Sigmoid colon (tissue), 6 donors: ENCODE measurements at regions not wholly inside any gene's neighbourhood (a gene's known extent, or its start where the extent isn't known, plus 50 kb on each side); places are given as distances from the start of the nearest gene placed in this dataset.

Experiments used
- DNase-seq: peaks from one replicate; pipeline ENCODE4 v3.0.0-alpha.2; 2019
- H3K27ac ChIP-seq, 4 donors: fragments of 200-600 bp; sonication (generic); one replicate each; pipeline ENCODE4 v1.5.1; 2016 to 2019; ENCODE audit warnings: mild to moderate bottlenecking in 1 of 4
- H3K27me3 ChIP-seq, 3 donors: fragments of 200-600 bp; sonication (generic); one replicate each; pipeline ENCODE4 v1.5.1; 2019; ENCODE audit warnings: mild to moderate bottlenecking in 1 of 3
- H3K36me3 ChIP-seq, 4 donors: fragments of 200-600 bp; sonication (generic); one replicate each; pipeline ENCODE4 v1.5.1; 2016 to 2019
- H3K4me1 ChIP-seq, 4 donors: fragments of 200-600 bp; sonication (generic); one replicate each; pipeline ENCODE4 v1.5.1; 2017 to 2019
- H3K4me3 ChIP-seq, 4 donors: fragments of 200-600 bp; sonication (generic); one replicate each; pipeline ENCODE4 v1.5.1; 2017 to 2019; ENCODE audit warnings: mild to moderate bottlenecking in 2 of 4, moderate library complexity in 1 of 4
- H3K9me3 ChIP-seq, 4 donors: fragments of 200-600 bp in 3 of 4; sonication (generic) in 3 of 4; one replicate each; pipeline versions ENCODE4 v1.5.1 to v1.6.1; 2013 to 2019
- EP300 ChIP-seq, 4 donors: sonication (generic); formaldehyde crosslinking; IDR thresholded peaks; one replicate each; pipeline ENCODE4 v1.6.1; 2017; ENCODE audit warnings: antibody characterized with exemption in 4 of 4
- POLR2A ChIP-seq, 2 donors: fragments of 450-650 bp; IDR thresholded peaks; one replicate each; pipeline ENCODE4 v1.6.1; 2016; ENCODE audit warnings: antibody characterized with exemption in 2 of 2, mild to moderate bottlenecking in 2 of 2, moderate library complexity in 2 of 2
- POLR2AphosphoS5 ChIP-seq, 4 donors: sonication (generic); formaldehyde crosslinking; IDR thresholded peaks; one replicate each; pipeline ENCODE4 v1.6.1; 2017; ENCODE audit warnings: antibody characterized with exemption in 4 of 4
- WGBS, 2 donors: extraction: QIAGEN DNeasy Blood & Tissue Kit; methylation state at CpG; one replicate each; pipeline ENCODE4 v1.1.7; 2013; 5-methylcytosine and 5-hydroxymethylcytosine counted together
- intact Hi-C: fragments of 100-400 bp; cut with DNase I; formaldehyde crosslinking; loops from one replicate; pipeline ENCODE4 v1.15.1; 2023
- small RNA-seq, 3 donors: library from RNA; depleted of rRNA; stranded (forward); fragments of <200 nt; gene quantifications; one replicate each; pipeline ENCODE3, GENCODE V24; 2016
- TF ChIP-seq, protein P1 (sequence below), 4 experiments: fragments of 450-650 bp in 3 of 4; fragments of 200-600 bp in 1 of 4; IDR thresholded peaks; one replicate each; pipeline ENCODE4 v1.5.1; 2016 to 2019; ENCODE audit warnings: antibody characterized with exemption in 4 of 4, mild to moderate bottlenecking in 3 of 4, moderate library complexity in 2 of 4
- donor health status: healthy with polysubstance abuse.
- donor health status: healthy.

- Histone ChIP-seq H3K4me3 (no peak overlapping the region), H3K36me3 (no peaks in the 10 kb centered on the region)
- intact Hi-C loops = no loop called here
Measured at GRCh38 chr18:66668706-66669105, 64.8 kb upstream of the CDH19 start.

DNA sequence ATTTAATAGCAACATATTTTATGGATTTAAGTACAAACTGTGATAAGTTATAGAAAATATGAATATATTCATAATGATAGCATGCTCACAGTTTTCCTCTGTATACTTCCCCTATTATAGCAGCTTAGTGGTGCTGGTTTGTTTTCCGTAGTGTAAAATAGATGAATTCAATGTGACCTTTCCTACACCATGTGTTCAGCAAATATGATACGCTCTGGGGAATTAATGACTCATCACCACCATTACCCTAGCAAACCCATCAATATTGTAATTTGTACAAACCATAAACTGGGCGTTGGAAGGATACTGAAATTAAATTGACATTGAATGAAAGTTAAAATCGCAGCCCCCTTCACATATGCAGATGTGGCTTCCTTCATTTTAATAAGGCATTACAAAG, 58.7 kb upstream of the CDH19 start:
- intact Hi-C loops = no loop called here
- Histone ChIP-seq H3K27ac (no peak overlapping the region), H3K4me1 (no peaks in the 10 kb centered on the region), H3K27me3 (no peaks in the 10 kb centered on the region), H3K4me3 (no peak overlapping the region), H3K36me3 (no peaks in the 10 kb centered on the region), H3K9me3 (no peaks in the 10 kb centered on the region)
- no peak for DNase-seq
- TF ChIP-seq, protein P1, sequence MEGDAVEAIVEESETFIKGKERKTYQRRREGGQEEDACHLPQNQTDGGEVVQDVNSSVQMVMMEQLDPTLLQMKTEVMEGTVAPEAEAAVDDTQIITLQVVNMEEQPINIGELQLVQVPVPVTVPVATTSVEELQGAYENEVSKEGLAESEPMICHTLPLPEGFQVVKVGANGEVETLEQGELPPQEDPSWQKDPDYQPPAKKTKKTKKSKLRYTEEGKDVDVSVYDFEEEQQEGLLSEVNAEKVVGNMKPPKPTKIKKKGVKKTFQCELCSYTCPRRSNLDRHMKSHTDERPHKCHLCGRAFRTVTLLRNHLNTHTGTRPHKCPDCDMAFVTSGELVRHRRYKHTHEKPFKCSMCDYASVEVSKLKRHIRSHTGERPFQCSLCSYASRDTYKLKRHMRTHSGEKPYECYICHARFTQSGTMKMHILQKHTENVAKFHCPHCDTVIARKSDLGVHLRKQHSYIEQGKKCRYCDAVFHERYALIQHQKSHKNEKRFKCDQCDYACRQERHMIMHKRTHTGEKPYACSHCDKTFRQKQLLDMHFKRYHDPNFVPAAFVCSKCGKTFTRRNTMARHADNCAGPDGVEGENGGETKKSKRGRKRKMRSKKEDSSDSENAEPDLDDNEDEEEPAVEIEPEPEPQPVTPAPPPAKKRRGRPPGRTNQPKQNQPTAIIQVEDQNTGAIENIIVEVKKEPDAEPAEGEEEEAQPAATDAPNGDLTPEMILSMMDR (IDR thresholded peaks at IDR 0.05) = no peak
- TF ChIP-seq EP300 (IDR thresholded peaks at IDR 0.05) (no peak), POLR2AphosphoS5 (IDR thresholded peaks at IDR 0.05) (no peak), POLR2A (IDR thresholded peaks at IDR 0.05) (no peak)
- 81 to 90% methylated on average over 4 of the region's 4 CpGs for WGBS, 2 donors

More at GRCh38 chr18:66668706-66669105, 64.8 kb upstream of the CDH19 start:
- no peak for DNase-seq
- no peak for TF ChIP-seq POLR2AphosphoS5 (IDR thresholded peaks at IDR 0.05)
- TF ChIP-seq, protein P1 (IDR thresholded peaks at IDR 0.05) = no peak
- TF ChIP-seq EP300 (IDR thresholded peaks at IDR 0.05) = no peak
- H3K27ac ChIP-seq = no peak overlapping the region
- no peaks in the 10 kb centered on the region for H3K27me3 ChIP-seq
- no peaks in the 10 kb centered on the region for H3K9me3 ChIP-seq
- no peaks in the 10 kb centered on the region for H3K4me1 ChIP-seq

GRCh38 chr18:66655407-66655806, 51.5 kb upstream of the CDH19 start:
- no peak for TF ChIP-seq EP300 (IDR thresholded peaks at IDR 0.05)
- TF ChIP-seq, protein P1 (IDR thresholded peaks at IDR 0.05) = no peak
- no peak for TF ChIP-seq POLR2AphosphoS5 (IDR thresholded peaks at IDR 0.05)
- no peak for TF ChIP-seq POLR2A (IDR thresholded peaks at IDR 0.05)
- Histone ChIP-seq H3K4me3 (no peak overlapping the region), H3K36me3 (no peaks in the 10 kb centered on the region), H3K9me3 (no peaks in the 10 kb centered on the region), H3K4me1 (no peaks in the 10 kb centered on the region), H3K27ac (no peak overlapping the region), H3K27me3 (no peaks in the 10 kb centered on the region)
- intact Hi-C loops = no loop called here
- no peak for DNase-seq

Small RNA genes in the stretch of these regions (small RNA-seq; reads per million reads assigned to genes)
- gene AC091042.1 (0 reads per million in 3 donors), gene MIR5011 (0 reads per million in 3 donors), gene RNU6-1037P (0 reads per million in 3 donors), gene RPL31P9 (0 reads per million in 3 donors)
